H1 (cell line): ENCODE measurements at regions not wholly inside any gene's neighbourhood (a gene's known extent, or its start where the extent isn't known, plus 50 kb on each side); places are given as distances from the start of the nearest gene placed in this dataset.

ENCODE experiments used
- CTCF ChIA-PET: fragments of 300-600 bp; sonication (Branson Sonifier 250); formaldehyde crosslinking; loops from one replicate; lab custom pipeline; 2021; ENCODE audit not compliant: partially characterized antibody; lab: Charles Lee
- POLR2A ChIA-PET: fragments of 300-600 bp; sonication (Branson Sonifier 250); formaldehyde crosslinking; loops from one replicate; lab custom pipeline; 2021; ENCODE audit warnings: inconsistent platforms; ENCODE audit not compliant: partially characterized antibody; lab: Charles Lee
- DNase-seq, 2 experiments: peaks; one replicate each; pipeline versions ENCODE4 v3.0.0 to v3.0.0-alpha.2; 2010 to 2022; ENCODE audit warnings: low spot score in 2 of 2, low read depth in 1 of 2, mixed read lengths in 1 of 2
- FAIRE-seq: peaks from 2 replicates; lab custom pipeline; 2011; peaks lifted over from hg19 to GRCh38; lab: Jason Lieb, UNC
- H2AFZ ChIP-seq: 2 replicates; pipeline ENCODE4 v1.8.1; 2012; ENCODE audit warnings: low read length, inconsistent platforms
- H2AK5ac ChIP-seq: 2 replicates; pipeline ENCODE4 v1.6.1; 2013; ENCODE audit warnings: low read depth, low read length
- H2BK120ac ChIP-seq: replicated peaks from 2 replicates; pipeline ENCODE3; 2013; ENCODE audit warnings: low read depth, low read length, inconsistent platforms
- H2BK12ac ChIP-seq: 2 replicates; pipeline ENCODE4 v1.6.1; 2013; ENCODE audit warnings: low read depth, low read length
- H2BK15ac ChIP-seq: 2 replicates; pipeline ENCODE4 v1.6.1; 2013; ENCODE audit warnings: low read length
- H2BK20ac ChIP-seq: 2 replicates; pipeline ENCODE4 v1.6.1; 2013; ENCODE audit warnings: low read length
- H2BK5ac ChIP-seq: 2 replicates; pipeline ENCODE4 v1.6.1; 2013; ENCODE audit warnings: low read depth, low read length
- H3K14ac ChIP-seq: 2 replicates; pipeline ENCODE4 v1.6.1; 2013; ENCODE audit warnings: inconsistent platforms; ENCODE audit not compliant: insufficient read length
- H3K18ac ChIP-seq: 2 replicates; pipeline ENCODE4 v1.6.1; 2013; ENCODE audit warnings: low read length; ENCODE audit errors: extremely low read depth
- H3K23ac ChIP-seq: 2 replicates; pipeline ENCODE4 v1.6.1; 2013; ENCODE audit warnings: inconsistent platforms; ENCODE audit not compliant: insufficient read length
- H3K23me2 ChIP-seq: 2 replicates; pipeline ENCODE4 v1.6.1; 2013; ENCODE audit warnings: low read depth, low read length
- H3K27ac ChIP-seq: 2 replicates; pipeline ENCODE4 v1.6.1; 2011; ENCODE audit warnings: low read depth, low read length, inconsistent platforms
- H3K27me3 ChIP-seq, 4 experiments: replicated peaks in 1 of 4; 1 replicate in 1 of 4; 2 replicates in 3 of 4; pipeline versions ENCODE4 v1.6.1 to v1.8.1; 2011 to 2013; ENCODE audit warnings: low read length in 3 of 4, mild to moderate bottlenecking in 3 of 4, inconsistent platforms in 2 of 4, mixed read lengths in 2 of 4, moderate library complexity in 1 of 4; ENCODE audit not compliant: control insufficient read depth in 3 of 4, insufficient read depth in 3 of 4; ENCODE audit errors: extremely low read depth in 1 of 4
- H3K36me3 ChIP-seq, 4 experiments: 2 replicates each; pipeline versions ENCODE4 v1.6.1 to v1.8.1; 2011 to 2013; ENCODE audit warnings: mild to moderate bottlenecking in 4 of 4, low read length in 3 of 4, moderate library complexity in 2 of 4, control low read depth in 1 of 4, inconsistent platforms in 1 of 4; ENCODE audit not compliant: insufficient read depth in 4 of 4, control insufficient read depth in 2 of 4
- H3K4ac ChIP-seq: replicated peaks from 2 replicates; pipeline ENCODE3; 2013; ENCODE audit warnings: low read length, low read depth, mixed read lengths, inconsistent platforms; ENCODE audit not compliant: insufficient read length
- H3K4me1 ChIP-seq, 4 experiments: replicated peaks in 1 of 4; 1 replicate in 1 of 4; 2 replicates in 3 of 4; pipeline versions ENCODE4 v1.6.1 to v1.8.1; 2011 to 2013; ENCODE audit warnings: low read length in 3 of 4, inconsistent platforms in 2 of 4, mixed read lengths in 1 of 4; ENCODE audit not compliant: insufficient read depth in 4 of 4, control insufficient read depth in 3 of 4
- H3K4me2 ChIP-seq, 2 experiments: 2 replicates each; pipeline versions ENCODE4 v1.6.1 to v1.8.1; 2011 to 2013; ENCODE audit warnings: low read depth in 2 of 2, low read length in 2 of 2, control low read depth in 1 of 2, inconsistent platforms in 1 of 2, mild to moderate bottlenecking in 1 of 2; ENCODE audit not compliant: insufficient read depth in 1 of 2
- H3K4me3 ChIP-seq, 4 experiments: fragments of 200-600, 300-600 bp in 1 of 4; sonication (generic), shearing (Covaris generic), sonication (Bioruptor Twin) in 1 of 4; 2 replicates each; pipeline versions ENCODE4 v1.5.1 to v1.8.1; 2011 to 2016; ENCODE audit warnings: low read length in 4 of 4, low read depth in 3 of 4, control low read depth in 2 of 4, inconsistent platforms in 2 of 4, mild to moderate bottlenecking in 2 of 4, mixed read lengths in 1 of 4, moderate library complexity in 1 of 4; ENCODE audit not compliant: insufficient read depth in 2 of 4; ENCODE audit errors: extremely low read depth in 1 of 4
- H3K56ac ChIP-seq: replicated peaks from 2 replicates; pipeline ENCODE3; 2013; ENCODE audit warnings: low read depth, mild to moderate bottlenecking, mixed read lengths, low read length, inconsistent platforms; ENCODE audit not compliant: insufficient read length
- H3K79me1 ChIP-seq: 2 replicates; pipeline ENCODE4 v1.6.1; 2013; ENCODE audit warnings: low read depth, low read length, control low read depth
- H3K79me2 ChIP-seq, 2 experiments: 2 replicates each; pipeline versions ENCODE4 v1.6.1 to v1.8.1; 2012 to 2013; ENCODE audit warnings: low read length in 2 of 2, mild to moderate bottlenecking in 2 of 2, inconsistent platforms in 1 of 2; ENCODE audit not compliant: insufficient read depth in 2 of 2, control insufficient read depth in 1 of 2
- H3K9ac ChIP-seq, 4 experiments: replicated peaks in 1 of 4; 1 replicate in 1 of 4; 2 replicates in 3 of 4; pipeline versions ENCODE4 v1.6.1 to v1.8.1; 2011 to 2013; ENCODE audit warnings: low read depth in 3 of 4, low read length in 3 of 4, control low read depth in 2 of 4, mild to moderate bottlenecking in 2 of 4, moderate library complexity in 2 of 4, inconsistent platforms in 1 of 4; ENCODE audit errors: extremely low read depth in 1 of 4
- H3K9me3 ChIP-seq, 2 experiments: 2 replicates each; pipeline versions ENCODE4 v1.6.1 to v1.8.1; 2012 to 2013; ENCODE audit warnings: mild to moderate bottlenecking in 2 of 2, moderate library complexity in 2 of 2, control low read depth in 1 of 2, inconsistent platforms in 1 of 2, low read depth in 1 of 2, low read length in 1 of 2, mixed read lengths in 1 of 2; ENCODE audit not compliant: insufficient read depth in 2 of 2
- H4K20me1 ChIP-seq, 2 experiments: replicated peaks in 1 of 2; 2 replicates each; pipeline versions ENCODE3 to v1.8.1; 2011 to 2013; ENCODE audit warnings: inconsistent platforms in 2 of 2, low read length in 2 of 2, mild to moderate bottlenecking in 1 of 2; ENCODE audit not compliant: insufficient read depth in 2 of 2, control insufficient read depth in 1 of 2
- H4K5ac ChIP-seq: 2 replicates; pipeline ENCODE4 v1.6.1; 2013; ENCODE audit warnings: low read length, low read depth, mixed read lengths, inconsistent platforms; ENCODE audit not compliant: insufficient read length
- H4K8ac ChIP-seq: 2 replicates; pipeline ENCODE4 v1.8.0; 2013; ENCODE audit warnings: mild to moderate bottlenecking, moderate library complexity, low read length, inconsistent platforms; ENCODE audit not compliant: insufficient read depth; ENCODE audit errors: extremely low read depth
- H4K91ac ChIP-seq: replicated peaks from 2 replicates; pipeline ENCODE3; 2013; ENCODE audit warnings: low read length, mixed read lengths, inconsistent platforms; ENCODE audit not compliant: insufficient read length
- BACH1 ChIP-seq: IDR thresholded peaks from 2 replicates; pipeline ENCODE4 v1.6.1; 2012; ENCODE audit warnings: low read length, improper control_type of control experiment
- CBX5 ChIP-seq: fragments of 300-800, 300-1000 bp; sonication (generic); IDR thresholded peaks from 2 replicates; pipeline ENCODE4 v1.7.1; 2016; ENCODE audit warnings: antibody characterized with exemption, low read length, low read depth
- CTBP2 ChIP-seq: IDR thresholded peaks from 2 replicates; pipeline ENCODE4 v1.7.0; 2011; ENCODE audit warnings: borderline replicate concordance, mild to moderate bottlenecking, moderate library complexity, mixed read lengths, low read length; ENCODE audit not compliant: insufficient read depth, insufficient read length
- GTF2F1 ChIP-seq: IDR thresholded peaks from 2 replicates; pipeline ENCODE4 v1.6.1; 2012; ENCODE audit warnings: low read depth, low read length, improper control_type of control experiment, borderline replicate concordance
- KDM4A ChIP-seq: IDR thresholded peaks from one replicate; pipeline ENCODE4 v1.7.1; 2012; ENCODE audit warnings: low read depth, mild to moderate bottlenecking, moderate library complexity, low read length, inconsistent platforms; ENCODE audit not compliant: severe bottlenecking
- NANOG ChIP-seq: IDR thresholded peaks from 2 replicates; pipeline ENCODE4 v1.6.1; 2011; ENCODE audit warnings: low read length, low read depth, mild to moderate bottlenecking, inconsistent platforms; ENCODE audit not compliant: insufficient read depth, poor library complexity, severe bottlenecking
- PHF8 ChIP-seq: fragments of 200-600 bp; sonication (generic); conservative IDR thresholded peaks from 2 replicates; pipeline ENCODE4 v1.7.1; 2012; ENCODE audit warnings: low read depth, mild to moderate bottlenecking, inconsistent platforms, low read length, moderate library complexity
- POLR2A ChIP-seq, 2 experiments: IDR thresholded peaks; 1 replicate in 1 of 2; 2 replicates in 1 of 2; pipeline ENCODE4 v1.6.1; 2011; ENCODE audit warnings: low read depth in 2 of 2, low read length in 2 of 2, mild to moderate bottlenecking in 2 of 2; ENCODE audit errors: control extremely low read depth in 1 of 2
- RAD21 ChIP-seq, 2 experiments: IDR thresholded peaks in 1 of 2; conservative IDR thresholded peaks in 1 of 2; 2 replicates each; pipeline ENCODE4 v1.6.1; 2011; ENCODE audit warnings: low read depth in 2 of 2, low read length in 2 of 2, improper control_type of control experiment in 1 of 2, inconsistent platforms in 1 of 2, mild to moderate bottlenecking in 1 of 2, moderate library complexity in 1 of 2
- SIRT6 ChIP-seq: IDR thresholded peaks from one replicate; pipeline ENCODE4 v1.7.1; 2012; ENCODE audit warnings: low read length, inconsistent platforms
- TAF7 ChIP-seq: optimal IDR thresholded peaks from 2 replicates; pipeline ENCODE3; 2011; ENCODE audit warnings: low read depth, mild to moderate bottlenecking, inconsistent platforms, low read length, moderate library complexity, borderline replicate concordance
- TCF12 ChIP-seq: IDR thresholded peaks from 2 replicates; pipeline ENCODE4 v1.6.1; 2011; ENCODE audit warnings: low read depth, mild to moderate bottlenecking, low read length
- WGBS, 2 experiments: shearing (Covaris generic) in 1 of 2; methylation state at CpG; one replicate each; pipeline versions ENCODE4 v1.1.6 to v1.1.7; 2013 to 2015; ENCODE audit warnings: low lambda C conversion rate in 2 of 2, mixed read lengths in 2 of 2, inconsistent platforms in 1 of 2, low coverage in 1 of 2, missing lambda C conversion rate in 1 of 2; ENCODE audit not compliant: insufficient replicate concordance in 2 of 2, insufficient coverage in 1 of 2, insufficient read length in 1 of 2; ENCODE audit errors: extremely low coverage in 1 of 2, missing lambda C conversion rate in 1 of 2; 5-methylcytosine and 5-hydroxymethylcytosine counted together
- TF ChIP-seq, protein P1 (sequence below): IDR thresholded peaks from 2 replicates; pipeline ENCODE4 v1.6.1; 2012; ENCODE audit warnings: inconsistent platforms

DNA sequence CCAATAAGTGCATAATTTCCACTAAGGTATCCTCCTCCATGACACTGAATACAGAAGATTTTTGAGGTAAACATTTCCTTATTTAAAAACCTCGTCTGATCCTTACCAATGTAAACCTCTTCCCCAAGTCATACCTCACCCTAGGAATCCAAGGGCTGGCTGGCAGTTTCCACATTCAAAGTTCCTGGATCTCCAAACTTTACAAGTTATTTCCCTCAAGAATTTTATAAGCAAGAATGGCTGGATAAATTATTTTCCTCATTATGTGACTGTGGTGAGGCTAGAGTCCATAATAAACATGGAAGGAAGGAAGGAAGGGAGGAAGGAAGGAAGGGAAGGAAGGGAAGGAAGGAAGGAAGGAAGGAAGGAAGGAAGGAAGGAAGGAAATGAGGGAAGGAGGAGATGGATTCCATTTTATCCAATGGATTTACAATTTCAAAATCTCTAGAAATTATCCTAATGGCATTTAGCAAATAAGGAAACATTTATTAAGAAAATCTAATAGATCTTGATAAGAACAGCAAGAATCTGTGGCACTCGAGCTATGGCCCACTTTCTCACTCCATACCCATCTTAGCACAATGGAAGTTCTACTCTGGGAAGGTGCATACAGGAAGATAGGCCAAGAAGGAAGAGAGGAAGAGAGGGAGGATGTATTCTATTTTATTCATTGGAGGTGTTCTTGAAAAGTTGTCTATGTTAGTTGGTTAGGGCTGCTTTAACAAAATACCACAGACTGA is 477.8 kb upstream of the TMPO start:
- H3K4me3 ChIP-seq, result no peak overlapping the region
- H3K27me3 ChIP-seq, result no peaks in the 10 kb centered on the region
- H2BK12ac ChIP-seq, result no peak overlapping the region
- H3K36me3 ChIP-seq, result no peaks in the 10 kb centered on the region
- no peak overlapping the region for H3K56ac ChIP-seq
- no peak overlapping the region for H4K91ac ChIP-seq
- no peaks in the 10 kb centered on the region for H3K23me2 ChIP-seq
- H2AK5ac ChIP-seq, result no peak overlapping the region
- H2BK20ac ChIP-seq, result no peak overlapping the region
- no peak overlapping the region for H2BK5ac ChIP-seq
- no peak overlapping the region for H2AFZ ChIP-seq
- H4K5ac ChIP-seq, result no peak overlapping the region
- no peak overlapping the region for H2BK120ac ChIP-seq
- POLR2A ChIA-PET, result no interaction called here
- no peak overlapping the region for H3K4me2 ChIP-seq
- H2BK15ac ChIP-seq, result no peak overlapping the region
- H3K14ac ChIP-seq, result no peak overlapping the region
- H3K9me3 ChIP-seq, result no peaks in the 10 kb centered on the region; a peak in 1 of 4 replicates
- no peak for DNase-seq
- H3K79me2 ChIP-seq, result no peaks in the 10 kb centered on the region
- no peaks in the 10 kb centered on the region for H4K20me1 ChIP-seq
- H3K79me1 ChIP-seq, result no peaks in the 10 kb centered on the region
- no peak overlapping the region for H4K8ac ChIP-seq
- H3K18ac ChIP-seq, result no peak overlapping the region
- H3K4me1 ChIP-seq, result no peaks in the 10 kb centered on the region
- WGBS, 2 experiments, result 88% methylated on average over 2 of the region's 2 CpGs; no CpG with 5 or more reads in 1 of the 2 experiments
- H3K9ac ChIP-seq, result no peak overlapping the region
- H3K27ac ChIP-seq, result no peak overlapping the region
- no peak overlapping the region for H3K23ac ChIP-seq
- CTCF ChIA-PET, result interaction anchor here (1.2 kb wide), 1 partner anchor 46 kb away, joined by 3 read pairs; no protein-coding TSS in a partner anchor
- no peak overlapping the region for H3K4ac ChIP-seq
- FAIRE-seq, result no peak
- TF ChIP-seq RAD21 (IDR thresholded peaks at IDR 0.05 in 1 of 2, conservative IDR thresholded peaks at IDR 0.05 in 1 of 2; ENCODE audit: low read depth in 2 of 2, low read length in 2 of 2) (no peak), KDM4A (no peak), POLR2A (IDR thresholded peaks at IDR 0.05; ENCODE audit: control extremely low read depth in 1 of 2, low read depth in 2 of 2, low read length in 2 of 2) (no peak), NANOG (no peak), CBX5 (no peak), SIRT6 (no peak), PHF8 (no peak), TCF12 (no peak), TAF7 (no peak), BACH1 (no peak), CTBP2 (no peak), GTF2F1 (no peak)
- TF ChIP-seq, protein P1, sequence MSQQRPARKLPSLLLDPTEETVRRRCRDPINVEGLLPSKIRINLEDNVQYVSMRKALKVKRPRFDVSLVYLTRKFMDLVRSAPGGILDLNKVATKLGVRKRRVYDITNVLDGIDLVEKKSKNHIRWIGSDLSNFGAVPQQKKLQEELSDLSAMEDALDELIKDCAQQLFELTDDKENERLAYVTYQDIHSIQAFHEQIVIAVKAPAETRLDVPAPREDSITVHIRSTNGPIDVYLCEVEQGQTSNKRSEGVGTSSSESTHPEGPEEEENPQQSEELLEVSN, result no peak
